Fibroblast of pulmonary artery (primary cell): ENCODE measurements at regions not wholly inside any gene's neighbourhood (a gene's known extent, or its start where the extent isn't known, plus 50 kb on each side); places are given as distances from the start of the nearest gene placed in this dataset.

Experiments
- DNase-seq: peaks from one replicate; pipeline ENCODE4 v3.0.0-alpha.2; 2010; ENCODE audit warnings: low read depth
- H3K4me3 ChIP-seq: replicated peaks from 2 replicates; pipeline ENCODE4 v1.5.1; 2011; ENCODE audit warnings: low read depth, mild to moderate bottlenecking, control low read depth, low read length, moderate library complexity
- CTCF ChIP-seq: IDR thresholded peaks from 2 replicates; pipeline ENCODE4 v1.5.1; 2011; ENCODE audit warnings: mild to moderate bottlenecking, control low read depth, low read length, inconsistent platforms; ENCODE audit errors: missing control alignments

DNA sequence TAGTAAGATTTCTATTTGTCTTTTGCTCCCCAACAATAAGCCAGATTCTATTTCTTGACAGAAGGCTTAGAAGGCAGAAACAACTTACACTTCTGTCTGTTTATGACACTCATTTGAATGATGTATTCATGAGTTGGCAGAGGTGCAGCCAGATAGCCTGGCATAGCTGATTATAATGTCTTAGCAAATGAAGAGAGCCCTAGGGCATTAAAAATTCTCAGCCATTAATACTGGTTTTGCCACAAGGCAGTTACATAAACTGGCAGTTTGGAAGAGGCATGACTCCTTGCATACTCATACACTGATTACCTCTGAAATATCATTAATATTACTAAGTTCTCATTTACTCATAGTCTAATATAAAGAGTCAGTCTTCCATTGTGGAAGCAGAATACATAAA lies 728.5 kb upstream of the NDST4 start:
- no peak for TF ChIP-seq CTCF
- no peak for DNase-seq
- no peak overlapping the region for H3K4me3 ChIP-seq

DNA sequence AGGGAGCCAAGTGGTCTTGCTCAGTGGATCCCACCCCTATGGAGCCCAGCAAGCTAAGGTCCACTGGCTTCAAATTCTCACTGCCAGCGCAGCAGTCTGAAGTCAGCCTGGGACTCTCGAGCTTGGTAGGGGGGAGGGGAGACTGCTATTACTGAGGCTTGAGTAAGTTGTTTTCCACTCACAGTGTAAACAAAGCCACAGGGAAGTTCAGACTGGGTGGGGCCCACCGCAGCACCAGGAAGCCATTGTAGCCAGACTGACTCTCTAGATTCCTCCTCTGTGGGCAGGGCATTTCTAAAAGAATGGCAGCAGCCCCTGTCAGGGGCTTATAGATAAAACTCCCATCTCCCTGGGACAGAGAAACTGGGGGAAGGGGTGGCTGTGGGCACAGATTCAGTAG lies 721.0 kb upstream of the NDST4 start:
- no peak overlapping the region for H3K4me3 ChIP-seq
- no peak for TF ChIP-seq CTCF
- DNase-seq = no peak

DNA sequence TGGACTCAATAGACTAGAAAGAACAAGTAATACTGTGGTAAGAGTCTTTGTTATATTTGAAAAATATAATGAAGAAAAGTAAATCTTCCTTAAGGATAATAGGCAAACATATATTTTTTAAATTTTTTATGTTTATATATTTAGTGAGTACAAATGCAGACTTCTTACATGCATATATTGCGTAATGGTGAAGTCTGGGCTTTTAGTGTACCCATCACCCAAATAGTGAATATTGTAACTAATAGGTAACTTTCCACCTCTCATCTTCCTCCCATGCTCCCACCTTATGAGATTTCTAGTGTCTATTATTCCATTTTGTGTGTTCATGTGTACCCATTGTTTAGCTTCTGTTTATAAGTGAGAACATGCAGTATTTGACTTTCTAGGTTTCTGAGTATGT lies 711.2 kb upstream of the NDST4 start:
- H3K4me3 ChIP-seq = no peak overlapping the region
- no peak for TF ChIP-seq CTCF
- DNase-seq = no peak

- no peak for DNase-seq
- TF ChIP-seq CTCF = no peak
- H3K4me3 ChIP-seq = no peak overlapping the region
Observed at GRCh38 chr4:115803825-115804224, 690.4 kb upstream of the NDST4 start.

GRCh38 chr4:115790812-115791211 lies 677.4 kb upstream of the NDST4 start:
- DNase-seq = no peak
- no peak for TF ChIP-seq CTCF
- H3K4me3 ChIP-seq = no peak overlapping the region

DNA sequence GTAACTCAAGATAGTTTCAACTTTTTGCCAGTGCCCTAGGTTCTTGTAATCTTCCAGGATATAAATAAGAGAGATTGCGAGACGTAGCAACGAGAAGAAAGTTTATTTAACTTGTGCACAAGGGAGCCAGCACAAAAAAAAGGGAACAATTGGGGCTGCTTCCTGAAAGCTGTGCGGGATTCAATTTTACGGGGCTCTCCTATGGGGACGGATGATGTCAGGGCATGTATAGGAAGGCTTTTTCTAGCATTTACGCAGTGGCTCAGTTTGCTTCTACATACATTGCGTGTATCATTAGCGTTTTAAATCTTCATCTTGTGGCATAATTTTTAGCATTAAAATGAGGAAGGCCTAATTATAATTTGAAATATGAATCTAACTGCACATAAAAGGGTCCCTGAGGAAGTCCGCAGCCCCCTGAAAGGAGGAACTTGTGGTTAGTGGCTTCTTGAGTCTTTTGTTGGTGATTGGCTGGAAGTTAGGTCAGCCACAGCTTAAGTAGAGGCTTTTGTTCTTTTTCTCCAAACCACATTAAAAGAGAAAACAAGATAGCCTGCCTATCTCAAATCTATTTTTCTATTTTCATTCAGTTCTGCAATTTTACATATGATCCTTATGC lies 668.2 kb upstream of the NDST4 start:
- TF ChIP-seq CTCF = no peak
- no peak for DNase-seq
- H3K4me3 ChIP-seq = no peak overlapping the region

DNA sequence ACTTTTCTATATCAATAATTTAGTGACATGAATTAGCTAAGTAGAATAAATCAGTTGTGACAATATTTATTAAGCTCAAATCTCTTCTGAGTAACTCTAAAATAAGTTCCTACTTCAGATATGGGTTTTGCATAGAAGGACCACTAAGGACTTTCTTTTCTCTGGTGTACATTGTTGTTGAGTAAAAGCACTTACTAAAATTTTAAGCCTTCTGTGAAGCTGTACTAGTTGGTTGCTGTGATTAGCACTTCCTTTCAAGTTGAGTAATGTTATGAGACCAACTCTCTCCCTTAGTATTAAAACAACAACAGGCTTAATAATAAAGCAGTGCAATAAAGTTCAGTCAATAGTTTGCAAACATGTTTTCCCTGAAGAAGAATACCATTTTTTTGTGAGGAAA lies 667.4 kb upstream of the NDST4 start:
- no peak overlapping the region for H3K4me3 ChIP-seq
- TF ChIP-seq CTCF = no peak
- DNase-seq = no peak
